Mucosa of descending colon (tissue), 3 donors: ENCODE measurements at regions not wholly inside any gene's neighbourhood (a gene's known extent, or its start where the extent isn't known, plus 50 kb on each side); places are given as distances from the start of the nearest gene placed in this dataset.
A peak's percentile ranks its signal among the peaks of the same experiment; 100 is the strongest.

Source experiments
- ATAC-seq: fragments of 200-7000 bp; cut with Tn5 transposase; one replicate; pipeline ENCODE4 v1.9.1; 2020; ENCODE audit warnings: mild to moderate bottlenecking, moderate library complexity
- DNase-seq, 3 donors: peaks; one replicate each; pipeline ENCODE4 v3.0.0-alpha.2; 2020
- H3K36me3 ChIP-seq: fragments of 200-600 bp; one replicate; pipeline ENCODE4 v1.8.0; 2021; ENCODE audit warnings: low read depth, mild to moderate bottlenecking
- H3K4me1 ChIP-seq: fragments of 200-600 bp; one replicate; pipeline ENCODE4 v1.8.0; 2021; ENCODE audit warnings: low read depth, mild to moderate bottlenecking
- H3K4me3 ChIP-seq: fragments of 200-600 bp; one replicate; pipeline ENCODE4 v1.8.0; 2021; ENCODE audit warnings: mild to moderate bottlenecking
- H3K9me3 ChIP-seq: fragments of 200-600 bp; one replicate; pipeline ENCODE4 v1.8.0; 2021; ENCODE audit warnings: mild to moderate bottlenecking
- intact Hi-C, 2 donors: fragments of 100-400 bp; cut with DNase I in 1 of 2; cut with micrococcal nuclease in 1 of 2; formaldehyde crosslinking; loops; one replicate each; pipeline versions ENCODE4 v1.11.0 to v1.11.1; 2022; cut with DNase I, micrococcal nuclease
- TF ChIP-seq, protein P1 (sequence below): fragments of 200-600 bp; IDR thresholded peaks from one replicate; pipeline ENCODE4 v1.8.0; 2022; ENCODE audit warnings: antibody characterized with exemption, mild to moderate bottlenecking
- donor health status: DM: no; HTN: no; CAD: no; lungs with moderate emphysema.
- donor health status: DM: no; HTN: no; CAD: no.
- donor health status: DM: no; HTN: yes; CAD: no.

DNA sequence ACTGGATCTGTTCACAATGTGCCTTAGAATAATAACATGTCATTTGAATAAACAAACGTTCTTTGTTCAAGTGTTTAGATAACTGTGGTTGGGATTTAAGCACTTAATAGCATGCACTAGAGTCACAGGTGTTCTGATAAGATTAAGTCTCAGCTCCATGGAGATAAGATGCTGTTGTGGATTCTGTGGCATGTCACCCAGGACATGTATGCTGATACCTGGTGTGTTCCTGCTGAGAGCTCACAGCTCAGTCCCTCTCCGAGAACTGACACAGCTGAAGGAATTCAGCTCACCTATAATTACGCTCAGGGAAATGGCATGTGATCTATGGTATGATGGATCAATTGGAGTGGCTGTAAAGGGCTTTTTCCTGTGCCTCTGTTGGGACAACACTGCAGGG lies 75.4 kb upstream of the ST6GAL2 start:
- no peak for ATAC-seq
- no peak for DNase-seq
- no peak overlapping the region for H3K4me3 ChIP-seq
- H3K4me1 ChIP-seq, result no peaks in the 10 kb centered on the region
- TF ChIP-seq, protein P1, sequence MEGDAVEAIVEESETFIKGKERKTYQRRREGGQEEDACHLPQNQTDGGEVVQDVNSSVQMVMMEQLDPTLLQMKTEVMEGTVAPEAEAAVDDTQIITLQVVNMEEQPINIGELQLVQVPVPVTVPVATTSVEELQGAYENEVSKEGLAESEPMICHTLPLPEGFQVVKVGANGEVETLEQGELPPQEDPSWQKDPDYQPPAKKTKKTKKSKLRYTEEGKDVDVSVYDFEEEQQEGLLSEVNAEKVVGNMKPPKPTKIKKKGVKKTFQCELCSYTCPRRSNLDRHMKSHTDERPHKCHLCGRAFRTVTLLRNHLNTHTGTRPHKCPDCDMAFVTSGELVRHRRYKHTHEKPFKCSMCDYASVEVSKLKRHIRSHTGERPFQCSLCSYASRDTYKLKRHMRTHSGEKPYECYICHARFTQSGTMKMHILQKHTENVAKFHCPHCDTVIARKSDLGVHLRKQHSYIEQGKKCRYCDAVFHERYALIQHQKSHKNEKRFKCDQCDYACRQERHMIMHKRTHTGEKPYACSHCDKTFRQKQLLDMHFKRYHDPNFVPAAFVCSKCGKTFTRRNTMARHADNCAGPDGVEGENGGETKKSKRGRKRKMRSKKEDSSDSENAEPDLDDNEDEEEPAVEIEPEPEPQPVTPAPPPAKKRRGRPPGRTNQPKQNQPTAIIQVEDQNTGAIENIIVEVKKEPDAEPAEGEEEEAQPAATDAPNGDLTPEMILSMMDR, result no peak
- no peaks in the 10 kb centered on the region for H3K9me3 ChIP-seq
- no peaks in the 10 kb centered on the region for H3K36me3 ChIP-seq
- intact Hi-C loops, result no loop called here

DNA sequence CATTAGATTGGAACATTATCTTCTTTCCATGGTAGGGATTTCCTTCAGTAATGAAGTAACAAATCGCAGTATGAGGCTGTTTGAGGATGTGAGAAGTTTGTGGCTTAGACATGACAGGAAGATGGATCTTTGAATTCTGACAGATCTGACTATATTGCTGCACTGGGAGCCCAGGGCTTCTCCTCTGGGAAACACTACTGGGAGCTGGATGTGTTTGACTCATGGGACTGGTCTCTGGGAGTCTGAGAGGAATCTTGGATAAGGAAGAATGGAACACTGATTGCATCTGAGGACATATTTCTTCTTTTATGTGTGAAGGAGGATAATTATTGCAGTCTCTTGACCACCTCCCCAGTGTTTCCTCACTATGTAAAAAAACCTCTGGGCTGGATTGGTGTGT lies 77.2 kb upstream of the ST6GAL2 start:
- no peak for ATAC-seq
- H3K9me3 ChIP-seq, result no peaks in the 10 kb centered on the region

DNA sequence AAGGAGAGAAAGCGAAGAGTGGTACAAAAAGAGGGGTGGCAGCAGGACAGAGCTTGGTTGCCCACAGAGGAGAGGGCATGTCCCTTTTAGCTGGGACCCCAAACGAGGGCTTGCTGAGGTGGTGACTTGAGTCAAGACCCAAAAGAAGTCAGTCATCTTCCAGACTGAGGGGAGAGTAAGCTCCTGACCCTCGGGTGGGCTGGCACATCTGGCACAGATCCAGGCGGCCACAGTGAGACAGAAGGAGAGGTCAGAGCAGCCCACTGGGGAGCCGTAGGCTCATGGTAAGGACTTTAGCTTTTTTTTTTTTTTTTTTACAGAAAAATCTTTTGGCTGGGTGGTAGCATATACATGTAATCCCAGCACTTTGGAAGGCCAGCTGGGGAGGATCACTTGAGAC lies 77.9 kb upstream of the ST6GAL2 start:
- Histone ChIP-seq H3K4me3 (no peak overlapping the region), H3K36me3 (no peaks in the 10 kb centered on the region), H3K9me3 (no peaks in the 10 kb centered on the region), H3K4me1 (no peaks in the 10 kb centered on the region)
- intact Hi-C loops, result no loop called here
- ATAC-seq, result no peak
- DNase-seq, result no peak
- TF ChIP-seq, protein P1, result no peak

More for the DNA sequence above, 77.2 kb upstream of the ST6GAL2 start:
- no peak for DNase-seq
- TF ChIP-seq, protein P1, result no peak
- intact Hi-C loops, result no loop called here
- H3K4me3 ChIP-seq, result no peak overlapping the region
- no peaks in the 10 kb centered on the region for H3K36me3 ChIP-seq
- H3K4me1 ChIP-seq, result no peaks in the 10 kb centered on the region

DNA sequence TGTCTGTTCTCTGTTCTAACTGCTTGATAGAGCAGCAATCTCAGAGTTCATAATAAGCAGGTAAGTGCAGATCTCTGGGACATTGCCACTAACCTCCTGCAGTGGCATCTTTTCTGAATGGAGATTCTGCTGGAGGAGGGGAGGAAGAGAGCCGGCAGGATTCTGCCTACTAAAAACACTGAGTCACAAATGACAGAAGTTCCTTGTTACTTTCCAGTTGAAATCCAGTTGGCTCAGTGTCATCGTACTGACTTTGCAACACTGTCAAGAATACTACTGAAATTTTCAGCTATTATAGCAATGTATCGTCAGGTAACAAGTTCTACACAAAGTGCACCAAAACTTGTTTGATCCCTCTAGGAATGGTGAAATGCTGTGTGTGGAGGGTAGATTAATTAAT lies 79.6 kb upstream of the ST6GAL2 start:
- ATAC-seq (no peak), DNase-seq (no peak)
- Histone ChIP-seq H3K4me1 (no peaks in the 10 kb centered on the region), H3K36me3 (no peaks in the 10 kb centered on the region), H3K4me3 (no peak overlapping the region), H3K9me3 (no peaks in the 10 kb centered on the region)
- TF ChIP-seq, protein P1, result no peak
- intact Hi-C loops, result no loop called here

DNA sequence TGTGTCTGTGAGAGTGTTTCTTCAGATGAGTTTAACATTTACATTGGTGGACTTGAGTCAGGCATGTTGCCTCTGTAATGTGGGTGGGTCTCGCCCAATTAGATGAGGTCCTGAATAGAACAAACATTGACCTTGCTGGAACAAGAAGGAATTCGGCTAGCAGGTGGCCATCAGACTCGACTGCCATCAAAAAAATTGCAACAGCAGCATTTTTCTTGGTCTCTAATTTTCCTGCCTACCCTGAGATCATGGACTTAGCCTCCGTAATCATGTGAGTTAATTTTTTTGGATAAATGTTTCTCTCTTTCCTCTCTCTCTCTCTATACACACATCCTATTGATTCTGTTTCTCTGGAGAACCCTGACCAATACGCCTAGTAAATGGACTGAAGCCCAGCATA lies 83.8 kb upstream of the ST6GAL2 start:
- TF ChIP-seq, protein P1, result no peak
- intact Hi-C loops, result no loop called here
- no peaks in the 10 kb centered on the region for H3K36me3 ChIP-seq
- H3K4me3 ChIP-seq, result no peak overlapping the region
- DNase-seq, result no peak
- no peaks in the 10 kb centered on the region for H3K4me1 ChIP-seq
- no peak for ATAC-seq
- no peaks in the 10 kb centered on the region for H3K9me3 ChIP-seq

DNA sequence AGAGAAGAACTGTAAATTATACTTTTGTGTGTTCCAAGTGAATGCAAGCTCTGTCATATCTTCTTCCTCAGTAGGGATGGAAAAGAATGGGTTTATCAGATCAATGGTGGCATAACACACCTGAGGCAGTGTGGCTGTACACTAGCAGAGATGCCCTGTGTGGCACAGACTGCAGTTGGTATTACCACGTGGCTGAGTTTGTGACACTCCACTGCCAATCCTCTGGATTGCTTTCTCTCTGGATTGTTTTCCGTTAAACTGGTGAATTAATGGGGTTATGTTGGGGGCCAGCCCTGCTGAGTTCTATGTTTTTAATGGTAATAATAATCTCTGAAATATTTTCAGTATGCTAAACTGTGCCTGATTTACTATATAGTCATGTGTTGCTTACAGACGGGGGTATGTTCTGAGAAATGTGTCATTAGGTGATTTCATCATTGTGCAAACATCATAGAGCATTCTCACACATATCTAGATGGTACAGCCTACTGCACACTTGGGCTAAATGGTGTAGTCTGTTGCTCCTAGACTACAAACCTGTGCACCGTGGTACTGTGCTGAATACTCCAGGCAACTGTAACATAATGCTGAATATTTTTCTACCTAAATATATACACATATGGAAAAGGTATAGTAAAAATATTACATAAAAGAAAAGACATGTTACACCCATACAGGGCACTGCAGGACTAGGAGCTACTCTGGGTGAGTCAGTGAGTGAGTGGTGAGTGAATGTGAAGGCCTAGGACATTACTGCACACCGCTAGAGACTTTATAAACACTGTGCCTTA lies 84.7 kb upstream of the ST6GAL2 start:
- Histone ChIP-seq H3K36me3 (no peaks in the 10 kb centered on the region), H3K9me3 (no peaks in the 10 kb centered on the region), H3K4me3 (no peak overlapping the region), H3K4me1 (no peaks in the 10 kb centered on the region)
- TF ChIP-seq, protein P1, result no peak
- DNase-seq, result no peak
- intact Hi-C loops, result no loop called here
- peak; percentile 12 for ATAC-seq
